ENCODE measurements at regions not wholly inside any gene's neighbourhood (a gene's known extent, or its start where the extent isn't known, plus 50 kb on each side); places are given as distances from the start of the nearest gene placed in this dataset.

DNA sequence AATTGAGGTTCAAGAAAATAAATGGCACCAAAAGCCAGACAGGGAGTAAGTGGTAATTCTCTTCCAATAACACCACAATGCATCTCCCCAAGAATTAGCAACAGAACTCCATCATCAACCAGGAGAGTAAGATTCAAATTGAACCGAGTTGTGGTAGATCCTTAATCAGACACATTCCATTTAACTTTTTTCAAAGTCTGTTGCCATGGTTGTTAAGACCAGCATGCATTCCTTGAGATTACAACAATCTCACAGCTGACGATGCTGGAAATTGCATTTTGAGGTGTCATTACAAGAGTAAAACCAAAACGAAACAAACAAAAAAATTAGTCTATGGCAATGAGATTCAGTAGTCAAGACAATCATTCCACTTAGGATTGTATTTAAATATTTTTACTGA is 78.9 kb upstream of the ZNF462 start:
- TF ChIP-seq POLR2A (IDR thresholded peaks at IDR 0.05) = no peak
- TF ChIP-seq, protein P1, sequence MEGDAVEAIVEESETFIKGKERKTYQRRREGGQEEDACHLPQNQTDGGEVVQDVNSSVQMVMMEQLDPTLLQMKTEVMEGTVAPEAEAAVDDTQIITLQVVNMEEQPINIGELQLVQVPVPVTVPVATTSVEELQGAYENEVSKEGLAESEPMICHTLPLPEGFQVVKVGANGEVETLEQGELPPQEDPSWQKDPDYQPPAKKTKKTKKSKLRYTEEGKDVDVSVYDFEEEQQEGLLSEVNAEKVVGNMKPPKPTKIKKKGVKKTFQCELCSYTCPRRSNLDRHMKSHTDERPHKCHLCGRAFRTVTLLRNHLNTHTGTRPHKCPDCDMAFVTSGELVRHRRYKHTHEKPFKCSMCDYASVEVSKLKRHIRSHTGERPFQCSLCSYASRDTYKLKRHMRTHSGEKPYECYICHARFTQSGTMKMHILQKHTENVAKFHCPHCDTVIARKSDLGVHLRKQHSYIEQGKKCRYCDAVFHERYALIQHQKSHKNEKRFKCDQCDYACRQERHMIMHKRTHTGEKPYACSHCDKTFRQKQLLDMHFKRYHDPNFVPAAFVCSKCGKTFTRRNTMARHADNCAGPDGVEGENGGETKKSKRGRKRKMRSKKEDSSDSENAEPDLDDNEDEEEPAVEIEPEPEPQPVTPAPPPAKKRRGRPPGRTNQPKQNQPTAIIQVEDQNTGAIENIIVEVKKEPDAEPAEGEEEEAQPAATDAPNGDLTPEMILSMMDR (IDR thresholded peaks at IDR 0.05) = no peak
